Keratinocyte (primary cell): ENCODE measurements at regions not wholly inside any gene's neighbourhood (a gene's known extent, or its start where the extent isn't known, plus 50 kb on each side); places are given as distances from the start of the nearest gene placed in this dataset.

Experiments used
- DNase-seq: peaks from one replicate; pipeline ENCODE4 v3.0.0-alpha.2; 2011; ENCODE audit warnings: low read depth, missing footprints, low spot score
- FAIRE-seq: peaks from 2 replicates; lab custom pipeline; 2011; peaks lifted over from hg19 to GRCh38; lab: Jason Lieb, UNC
- H2AFZ ChIP-seq: 2 replicates; pipeline ENCODE4 v1.6.0; 2012; ENCODE audit warnings: low read length, control low read depth, inconsistent platforms; ENCODE audit not compliant: control insufficient read depth
- H3K27ac ChIP-seq: 2 replicates; pipeline ENCODE4 v1.5.1; 2011; ENCODE audit warnings: low read length; ENCODE audit not compliant: control insufficient read depth, insufficient read depth
- H3K27me3 ChIP-seq: 3 replicates; pipeline ENCODE4 v1.6.0; 2011; ENCODE audit warnings: low read length; ENCODE audit not compliant: control insufficient read depth, insufficient read depth; ENCODE audit errors: extremely low read depth
- H3K36me3 ChIP-seq, 2 experiments: 2 replicates in 1 of 2; 3 replicates in 1 of 2; pipeline ENCODE4 v1.5.1; 2011; ENCODE audit warnings: low read length in 2 of 2, mild to moderate bottlenecking in 1 of 2; ENCODE audit not compliant: control insufficient read depth in 2 of 2, insufficient read depth in 2 of 2; ENCODE audit errors: extremely low read depth in 1 of 2
- H3K4me1 ChIP-seq: 3 replicates; pipeline ENCODE4 v1.5.1; 2011; ENCODE audit warnings: low read length; ENCODE audit not compliant: control insufficient read depth, insufficient read depth; ENCODE audit errors: extremely low read depth
- H3K4me2 ChIP-seq: 3 replicates; pipeline ENCODE4 v1.6.0; 2011; ENCODE audit warnings: low read depth, low read length; ENCODE audit not compliant: control insufficient read depth, insufficient read depth; ENCODE audit errors: extremely low read depth
- H3K4me3 ChIP-seq, 3 experiments: fragments of 200-600 bp in 1 of 3; sonication (generic) in 1 of 3; 2 replicates in 2 of 3; 3 replicates in 1 of 3; pipeline ENCODE4 v1.5.1; 2011 to 2016; ENCODE audit warnings: low read length in 3 of 3, mild to moderate bottlenecking in 3 of 3, control low read depth in 2 of 3, inconsistent platforms in 1 of 3, low read depth in 1 of 3, mixed read lengths in 1 of 3, mixed run types in 1 of 3, moderate library complexity in 1 of 3; ENCODE audit not compliant: control insufficient read depth in 2 of 3, insufficient read depth in 2 of 3; ENCODE audit errors: extremely low read depth in 1 of 3
- H3K79me2 ChIP-seq: 2 replicates; pipeline ENCODE4 v1.6.0; 2012; ENCODE audit warnings: low read length; ENCODE audit not compliant: control insufficient read depth, insufficient read depth
- H3K9ac ChIP-seq: 3 replicates; pipeline ENCODE4 v1.6.0; 2011; ENCODE audit warnings: low read length; ENCODE audit not compliant: control insufficient read depth, insufficient read depth; ENCODE audit errors: extremely low read depth
- H3K9me1 ChIP-seq: 3 replicates; pipeline ENCODE4 v1.6.0; 2011; ENCODE audit warnings: low read length; ENCODE audit not compliant: control insufficient read depth, insufficient read depth; ENCODE audit errors: extremely low read depth
- H3K9me3 ChIP-seq: 2 replicates; pipeline ENCODE4 v1.5.1; 2012; ENCODE audit warnings: low read depth, low read length; ENCODE audit not compliant: control insufficient read depth
- H4K20me1 ChIP-seq: 3 replicates; pipeline ENCODE4 v1.6.0; 2011; ENCODE audit warnings: low read length; ENCODE audit not compliant: control insufficient read depth, insufficient read depth; ENCODE audit errors: extremely low read depth
- CTCF ChIP-seq, 3 experiments: IDR thresholded peaks in 1 of 3; conservative IDR thresholded peaks in 1 of 3; optimal IDR thresholded peaks in 1 of 3; 2 replicates in 2 of 3; 3 replicates in 1 of 3; pipeline versions ENCODE3 to v1.5.1; 2011; ENCODE audit warnings: low read length in 3 of 3, mild to moderate bottlenecking in 3 of 3, moderate library complexity in 2 of 3, control low read depth in 1 of 3, inconsistent platforms in 1 of 3; ENCODE audit not compliant: insufficient read depth in 2 of 3; ENCODE audit errors: extremely low read depth in 1 of 3
- EZH2 ChIP-seq: IDR thresholded peaks from one replicate; pipeline ENCODE4 v1.6.1; 2012; ENCODE audit warnings: inconsistent platforms, mild to moderate bottlenecking, low read length, moderate library complexity
- dilution Hi-C: fragments of 300-500 bp; cut with MboI; formaldehyde crosslinking; loops from one replicate; pipeline ENCODE4 v1.7.0; 2020; ENCODE audit warnings: low sequenced_read_pairs; ENCODE audit not compliant: extremely low pct_ligation_motif_present

DNA sequence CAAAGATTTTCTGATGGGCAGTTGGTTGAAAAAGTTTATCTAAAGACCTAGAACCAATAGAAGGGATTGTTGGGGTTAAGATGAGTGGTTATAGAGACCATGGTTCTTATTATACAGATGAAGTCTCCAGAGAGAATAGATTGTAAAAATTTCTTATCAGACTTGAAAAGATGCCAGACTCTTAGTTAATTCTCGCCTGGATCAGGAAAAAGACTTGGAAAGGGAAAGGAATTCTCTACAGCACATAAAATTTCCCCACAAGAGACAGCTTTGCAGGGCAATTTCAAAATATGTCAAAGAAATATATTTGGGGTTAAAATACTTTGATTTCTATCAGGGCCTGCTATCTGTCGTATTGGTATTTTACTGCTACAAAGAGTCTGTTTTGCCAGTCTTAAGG is 582.6 kb downstream of the UTRN start:
- Histone ChIP-seq H3K27me3 (no peaks in the 10 kb centered on the region), H3K9me3 (no peaks in the 10 kb centered on the region), H3K79me2 (no peaks in the 10 kb centered on the region), H2AFZ (no peak overlapping the region), H3K4me2 (no peak overlapping the region), H4K20me1 (no peaks in the 10 kb centered on the region), H3K27ac (no peak overlapping the region), H3K9me1 (no peaks in the 10 kb centered on the region), H3K4me1 (no peaks in the 10 kb centered on the region), H3K36me3 (no peaks in the 10 kb centered on the region), H3K4me3 (no peak overlapping the region), H3K9ac (no peak overlapping the region)
- TF ChIP-seq EZH2 (no peak), CTCF (optimal IDR thresholded peaks at IDR 0.05 in 1 of 3, IDR thresholded peaks at IDR 0.05 in 1 of 3, conservative IDR thresholded peaks at IDR 0.05 in 1 of 3; ENCODE audit: extremely low read depth in 1 of 3, insufficient read depth in 2 of 3, low read length in 3 of 3) (no peak)
- no peak for DNase-seq
- no peak for FAIRE-seq
- dilution Hi-C loops, result no loop called here

DNA sequence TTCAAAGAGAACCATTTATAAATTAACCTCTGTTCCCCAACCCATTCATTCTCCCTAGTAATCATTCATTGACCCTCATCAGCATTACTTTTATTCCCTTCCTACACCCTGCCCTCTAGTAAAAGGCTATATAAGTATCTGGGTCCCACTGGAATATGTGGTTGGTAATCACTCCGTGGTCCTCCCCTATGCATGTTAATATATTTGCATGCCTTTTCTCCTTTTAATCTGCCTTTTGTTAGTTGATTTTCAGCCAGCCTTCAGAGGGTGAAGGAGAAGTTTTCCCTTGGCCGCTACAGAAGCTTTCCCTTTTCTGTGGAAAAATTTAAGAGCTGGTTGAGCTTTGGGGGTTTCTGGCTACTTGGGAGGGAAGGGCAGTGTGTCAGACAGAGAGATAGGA is 585.6 kb downstream of the UTRN start:
- Histone ChIP-seq H3K9ac (no peak overlapping the region), H3K27ac (no peak overlapping the region), H2AFZ (no peak overlapping the region), H3K27me3 (no peaks in the 10 kb centered on the region), H3K9me1 (no peaks in the 10 kb centered on the region), H3K36me3 (no peaks in the 10 kb centered on the region), H3K4me1 (no peaks in the 10 kb centered on the region), H3K4me2 (no peak overlapping the region), H4K20me1 (no peaks in the 10 kb centered on the region), H3K4me3 (no peak overlapping the region), H3K9me3 (no peaks in the 10 kb centered on the region), H3K79me2 (no peaks in the 10 kb centered on the region)
- dilution Hi-C loops, result no loop called here
- DNase-seq (no peak), FAIRE-seq (no peak)
- TF ChIP-seq CTCF (optimal IDR thresholded peaks at IDR 0.05 in 1 of 3, IDR thresholded peaks at IDR 0.05 in 1 of 3, conservative IDR thresholded peaks at IDR 0.05 in 1 of 3; ENCODE audit: extremely low read depth in 1 of 3, insufficient read depth in 2 of 3, low read length in 3 of 3) (no peak), EZH2 (no peak)
